Common myeloid progenitor, CD34-positive (primary cell): ENCODE measurements at regions not wholly inside any gene's neighbourhood (a gene's known extent, or its start where the extent isn't known, plus 50 kb on each side); places are given as distances from the start of the nearest gene placed in this dataset.
"Not testable (repeated sequence)": the region's sequence is repeated elsewhere in the genome, so short reads cannot be mapped to it uniquely, and the experiment has no call there.

Source experiments
- CTCF ChIA-PET: fragments of 350-600 bp; sonication (Branson Sonifier 250); formaldehyde crosslinking; loops from one replicate; lab custom pipeline; 2021; ENCODE audit warnings: antibody characterized with exemption; lab: Charles Lee
- POLR2A ChIA-PET: fragments of 350-600 bp; sonication (Branson Sonifier 250); formaldehyde crosslinking; loops from one replicate; lab custom pipeline; 2021; ENCODE audit warnings: antibody characterized with exemption; lab: Charles Lee
- DNase-seq, 3 donors: peaks; one replicate each; pipeline versions ENCODE4 v3.0.0 to v3.0.0-alpha.2; 2013
- H3K27ac ChIP-seq, 2 experiments: 1 replicate in 1 of 2; 2 replicates in 1 of 2; pipeline ENCODE4 v1.7.0; 2013; ENCODE audit warnings: inconsistent platforms in 2 of 2, low read length in 2 of 2, mild to moderate bottlenecking in 2 of 2, low read depth in 1 of 2, moderate library complexity in 1 of 2; ENCODE audit not compliant: severe bottlenecking in 2 of 2, insufficient read depth in 1 of 2, poor library complexity in 1 of 2
- H3K27me3 ChIP-seq, 5 experiments: replicated peaks in 2 of 5; 1 replicate in 3 of 5; 2 replicates in 2 of 5; pipeline versions ENCODE4 v1.6.1 to v1.7.0; 2013; ENCODE audit warnings: low read length in 4 of 5, mild to moderate bottlenecking in 2 of 5, moderate library complexity in 2 of 5, inconsistent platforms in 1 of 5; ENCODE audit not compliant: insufficient read depth in 5 of 5, control insufficient read depth in 4 of 5
- H3K36me3 ChIP-seq, 4 experiments: 1 replicate in 2 of 4; 2 replicates in 2 of 4; pipeline versions ENCODE4 v1.6.1 to v1.7.0; 2013; ENCODE audit warnings: low read length in 3 of 4, control low read depth in 1 of 4, mild to moderate bottlenecking in 1 of 4; ENCODE audit not compliant: control insufficient read depth in 4 of 4, insufficient read depth in 4 of 4
- H3K4me1 ChIP-seq, 4 experiments: 1 replicate in 3 of 4; 2 replicates in 1 of 4; pipeline versions ENCODE4 v1.6.1 to v1.7.1; 2013; ENCODE audit warnings: low read length in 3 of 4, mild to moderate bottlenecking in 3 of 4, control low read depth in 1 of 4, inconsistent platforms in 1 of 4, moderate library complexity in 1 of 4; ENCODE audit not compliant: control insufficient read depth in 4 of 4, insufficient read depth in 4 of 4; ENCODE audit errors: control extremely low read depth in 1 of 4
- H3K4me3 ChIP-seq, 7 experiments: 1 replicate in 4 of 7; 2 replicates in 3 of 7; pipeline versions ENCODE4 v1.5.1 to v1.7.0; 2013; ENCODE audit warnings: mild to moderate bottlenecking in 7 of 7, low read length in 6 of 7, moderate library complexity in 6 of 7, inconsistent platforms in 2 of 7, low read depth in 2 of 7, control low read depth in 1 of 7; ENCODE audit not compliant: insufficient read depth in 4 of 7, control insufficient read depth in 1 of 7; ENCODE audit errors: extremely low read depth in 1 of 7
- H3K9me3 ChIP-seq, 5 experiments: 1 replicate in 4 of 5; 2 replicates in 1 of 5; pipeline versions ENCODE4 v1.6.1 to v1.7.1; 2013; ENCODE audit warnings: low read length in 4 of 5, mild to moderate bottlenecking in 2 of 5, inconsistent platforms in 1 of 5, low read depth in 1 of 5, moderate library complexity in 1 of 5; ENCODE audit not compliant: control insufficient read depth in 4 of 5, insufficient read depth in 2 of 5; ENCODE audit errors: control extremely low read depth in 1 of 5
- WGBS: methylation state at CpG from one replicate; pipeline ENCODE4 v1.1.5; 2013; ENCODE audit not compliant: insufficient coverage; 5-methylcytosine and 5-hydroxymethylcytosine counted together

DNA sequence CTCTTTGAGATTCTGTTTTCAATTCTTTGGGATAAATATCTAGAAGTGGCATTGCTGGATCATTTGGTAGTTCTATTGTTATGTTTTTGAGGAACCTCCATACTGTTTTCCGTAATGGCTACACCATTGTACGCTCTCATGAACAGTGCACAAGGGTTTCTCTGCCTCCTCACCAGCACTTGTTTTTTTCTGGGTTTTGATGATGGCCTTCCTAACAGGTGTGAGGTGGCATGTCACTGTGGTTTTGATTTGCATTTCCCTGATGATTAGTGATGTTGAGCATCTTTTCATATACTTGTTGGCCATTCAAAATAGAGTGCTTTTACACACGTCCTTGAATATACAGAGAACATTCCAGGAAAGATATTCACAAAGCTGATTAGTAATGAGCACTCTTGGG lies 86.8 kb upstream of the ADORA2B start:
- H3K36me3 ChIP-seq, H3K4me1 ChIP-seq, H3K27ac ChIP-seq, CTCF ChIA-PET, H3K9me3 ChIP-seq, H3K27me3 ChIP-seq, POLR2A ChIA-PET, H3K4me3 ChIP-seq, DNase-seq: not testable (repeated sequence)
- no CpG with 5 or more reads among the region's 3 CpGs for WGBS

GRCh38 chr17:15860774-15861173 lies 84.2 kb upstream of the ADORA2B start:
- CTCF ChIA-PET, H3K4me1 ChIP-seq, H3K27me3 ChIP-seq, DNase-seq, POLR2A ChIA-PET, H3K27ac ChIP-seq, H3K9me3 ChIP-seq, H3K36me3 ChIP-seq, H3K4me3 ChIP-seq: not testable (repeated sequence)
- WGBS: 95% methylated on average over 3 of the region's 5 CpGs

- DNase-seq, H3K4me3 ChIP-seq, POLR2A ChIA-PET, H3K9me3 ChIP-seq, H3K4me1 ChIP-seq, H3K27ac ChIP-seq, H3K36me3 ChIP-seq, CTCF ChIA-PET, H3K27me3 ChIP-seq: not testable (repeated sequence)
- no CpG with 5 or more reads among the region's 4 CpGs for WGBS
Observed at GRCh38 chr17:15864061-15864460, 80.9 kb upstream of the ADORA2B start.

- H3K36me3 ChIP-seq, H3K27ac ChIP-seq, H3K9me3 ChIP-seq, H3K4me3 ChIP-seq, H3K27me3 ChIP-seq, DNase-seq, H3K4me1 ChIP-seq, CTCF ChIA-PET, POLR2A ChIA-PET: not testable (repeated sequence)
- WGBS: 100% methylated on average over 1 of the region's 4 CpGs
Observed at GRCh38 chr17:15864472-15864871, 80.5 kb upstream of the ADORA2B start.

DNA sequence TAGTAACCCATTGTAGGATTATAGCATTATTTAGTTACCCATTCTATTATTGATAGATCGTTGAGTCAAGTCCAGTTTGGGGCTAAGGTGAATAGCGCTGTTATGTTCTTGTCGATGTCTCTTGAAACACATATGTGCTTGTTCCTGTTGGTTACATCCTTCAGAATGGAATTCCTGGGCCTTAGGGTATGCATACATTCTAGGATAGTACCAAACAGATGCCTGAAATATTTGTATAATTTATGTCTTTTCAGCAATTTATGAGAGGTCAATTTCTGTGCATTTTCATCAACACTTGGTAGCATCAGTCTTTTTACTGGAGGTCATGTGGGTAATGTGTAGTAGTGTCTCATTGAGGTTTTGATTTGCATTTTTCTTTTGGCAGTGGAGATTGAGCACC lies 78.9 kb upstream of the ADORA2B start:
- H3K4me3 ChIP-seq, H3K9me3 ChIP-seq, H3K27ac ChIP-seq, H3K4me1 ChIP-seq, H3K36me3 ChIP-seq, POLR2A ChIA-PET, CTCF ChIA-PET, H3K27me3 ChIP-seq, DNase-seq: not testable (repeated sequence)
- WGBS: no CpG with 5 or more reads among the region's 3 CpGs

GRCh38 chr17:15867331-15867730 lies 77.6 kb upstream of the ADORA2B start:
- POLR2A ChIA-PET, H3K27ac ChIP-seq, H3K27me3 ChIP-seq, H3K9me3 ChIP-seq, H3K4me1 ChIP-seq, H3K4me3 ChIP-seq, CTCF ChIA-PET, H3K36me3 ChIP-seq, DNase-seq: not testable (repeated sequence)
- 97% methylated on average over 4 of the region's 31 CpGs for WGBS

DNA sequence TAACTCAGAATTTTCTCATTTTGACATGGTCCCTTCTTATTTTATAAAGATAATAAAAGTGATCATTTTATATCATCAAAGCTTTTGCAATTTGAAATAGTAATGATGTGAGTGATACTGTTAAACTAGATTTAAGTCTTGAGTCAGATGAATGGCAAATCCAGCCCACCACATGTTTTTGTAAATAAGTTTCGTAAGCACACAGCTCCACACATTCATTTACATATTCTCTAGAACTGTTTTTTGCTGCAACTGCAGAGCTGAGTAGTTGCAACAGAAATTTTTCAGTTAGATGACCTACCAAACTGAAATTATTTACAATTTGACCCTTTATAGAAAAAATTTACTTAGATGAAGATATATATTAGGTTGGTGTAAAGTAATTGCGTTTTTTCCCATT lies 75.1 kb upstream of the ADORA2B start:
- POLR2A ChIA-PET, CTCF ChIA-PET, H3K4me1 ChIP-seq, H3K4me3 ChIP-seq, DNase-seq, H3K9me3 ChIP-seq, H3K36me3 ChIP-seq, H3K27me3 ChIP-seq, H3K27ac ChIP-seq: not testable (repeated sequence)
- no CpG with 5 or more reads among the region's 2 CpGs for WGBS
